ENCODE measurements at regions not wholly inside any gene's neighbourhood (a gene's known extent, or its start where the extent isn't known, plus 50 kb on each side); places are given as distances from the start of the nearest gene placed in this dataset.

DNA sequence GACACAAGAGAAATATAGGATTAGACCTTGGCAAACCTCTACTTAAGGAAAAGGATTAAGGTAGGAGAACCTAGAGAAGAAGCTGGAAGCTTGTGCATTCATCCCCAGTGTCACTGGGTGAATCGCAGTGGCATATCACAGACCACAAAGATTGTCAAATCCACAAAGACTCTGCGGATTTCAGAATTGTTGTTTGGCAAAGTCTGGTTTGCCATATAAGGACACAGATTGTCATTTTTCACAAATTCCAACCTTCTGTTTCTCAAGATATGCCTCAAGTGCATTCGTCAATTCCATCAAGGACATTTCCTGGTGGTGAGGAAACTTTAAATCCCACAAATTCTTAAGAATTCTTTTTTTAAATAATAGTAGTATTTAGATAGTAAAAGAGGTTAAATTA lies 395.1 kb upstream of the PAPPA start:
- TF ChIP-seq CTCF (IDR thresholded peaks at IDR 0.05; ENCODE audit: insufficient read depth, low read length, poor library complexity, severe bottlenecking) = no peak
- Histone ChIP-seq H3K27me3 (replicated peaks; ENCODE audit: control insufficient read depth, insufficient read depth, low read length) (no peaks in the 10 kb centered on the region), H3K4me3 (replicated peaks; ENCODE audit: low read depth, low read length) (no peak overlapping the region), H3K36me3 (ENCODE audit: control insufficient read depth, insufficient read depth, low read length) (no peaks in the 10 kb centered on the region)
- DNase-seq (ENCODE audit: extremely low read depth, insufficient read length) = no peak

GRCh38 chr9:115759426-115759825 lies 394.2 kb upstream of the PAPPA start:
- H3K27me3 ChIP-seq (replicated peaks; ENCODE audit: control insufficient read depth, insufficient read depth, low read length) = no peaks in the 10 kb centered on the region
- no peak for TF ChIP-seq CTCF (IDR thresholded peaks at IDR 0.05; ENCODE audit: insufficient read depth, low read length, poor library complexity, severe bottlenecking)
- no peak for DNase-seq (ENCODE audit: extremely low read depth, insufficient read length)
- H3K4me3 ChIP-seq (replicated peaks; ENCODE audit: low read depth, low read length) = no peak overlapping the region
- H3K36me3 ChIP-seq (ENCODE audit: control insufficient read depth, insufficient read depth, low read length) = no peaks in the 10 kb centered on the region

GRCh38 chr9:115764645-115765044 lies 388.9 kb upstream of the PAPPA start:
- no peaks in the 10 kb centered on the region for H3K36me3 ChIP-seq (ENCODE audit: control insufficient read depth, insufficient read depth, low read length)
- no peak for DNase-seq (ENCODE audit: extremely low read depth, insufficient read length)
- no peak for TF ChIP-seq CTCF (IDR thresholded peaks at IDR 0.05; ENCODE audit: insufficient read depth, low read length, poor library complexity, severe bottlenecking)
- H3K4me3 ChIP-seq (replicated peaks; ENCODE audit: low read depth, low read length) = no peak overlapping the region
- H3K27me3 ChIP-seq (replicated peaks; ENCODE audit: control insufficient read depth, insufficient read depth, low read length) = no peaks in the 10 kb centered on the region

DNA sequence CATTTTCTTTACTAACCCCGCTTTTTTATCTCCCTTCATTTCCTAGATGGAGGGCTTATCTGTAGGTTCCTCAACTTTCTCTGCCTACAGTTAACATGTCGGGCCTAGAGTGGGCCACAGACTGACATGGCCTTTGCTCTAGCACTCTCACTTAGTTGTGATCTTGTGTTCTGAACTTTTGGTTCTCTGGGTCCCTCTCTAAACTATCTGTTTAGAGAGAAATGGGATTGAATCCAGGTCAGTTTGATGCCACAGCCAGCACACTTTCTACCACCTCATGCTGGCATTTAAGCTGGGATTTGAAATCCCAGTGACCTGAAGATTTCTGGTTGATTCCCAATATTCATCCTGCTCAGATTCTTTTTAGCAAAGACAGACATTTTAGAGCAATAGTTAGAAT lies 388.5 kb upstream of the PAPPA start:
- Histone ChIP-seq H3K36me3 (ENCODE audit: control insufficient read depth, insufficient read depth, low read length) (no peaks in the 10 kb centered on the region), H3K27me3 (replicated peaks; ENCODE audit: control insufficient read depth, insufficient read depth, low read length) (no peaks in the 10 kb centered on the region), H3K4me3 (replicated peaks; ENCODE audit: low read depth, low read length) (no peak overlapping the region)
- no peak for DNase-seq (ENCODE audit: extremely low read depth, insufficient read length)
- no peak for TF ChIP-seq CTCF (IDR thresholded peaks at IDR 0.05; ENCODE audit: insufficient read depth, low read length, poor library complexity, severe bottlenecking)

DNA sequence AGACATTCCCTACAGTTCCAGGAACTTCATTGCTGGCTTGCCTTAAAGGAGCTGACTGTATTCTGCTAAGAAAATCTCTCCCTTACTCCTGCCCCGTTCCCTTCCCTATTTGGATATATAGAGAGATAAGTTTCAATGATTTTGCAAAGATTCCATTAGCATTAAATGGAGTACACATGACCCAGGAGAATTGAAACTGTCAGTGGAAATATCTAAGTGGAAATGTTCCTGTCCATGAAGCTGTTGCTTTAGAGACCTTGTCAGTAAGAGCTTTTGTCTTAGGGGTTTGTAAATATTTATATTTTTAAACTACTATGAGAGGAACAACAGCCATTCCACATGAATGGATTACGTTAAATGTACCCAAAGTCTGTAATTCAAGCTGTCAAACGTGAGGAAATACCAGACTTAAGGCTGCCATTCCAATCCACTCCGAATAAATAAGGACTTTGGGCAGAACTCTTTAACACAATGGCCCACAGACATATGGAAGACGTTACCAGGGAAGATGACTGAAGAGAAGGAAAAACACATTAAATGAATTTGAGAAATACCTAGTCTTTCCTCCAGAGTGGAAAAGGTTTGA lies 387.1 kb upstream of the PAPPA start:
- H3K27me3 ChIP-seq (replicated peaks; ENCODE audit: control insufficient read depth, insufficient read depth, low read length) = no peaks in the 10 kb centered on the region
- no peaks in the 10 kb centered on the region for H3K36me3 ChIP-seq (ENCODE audit: control insufficient read depth, insufficient read depth, low read length)
- TF ChIP-seq CTCF (IDR thresholded peaks at IDR 0.05; ENCODE audit: insufficient read depth, low read length, poor library complexity, severe bottlenecking) = no peak
- DNase-seq (ENCODE audit: extremely low read depth, insufficient read length) = no peak
- H3K4me3 ChIP-seq (replicated peaks; ENCODE audit: low read depth, low read length) = no peak overlapping the region

DNA sequence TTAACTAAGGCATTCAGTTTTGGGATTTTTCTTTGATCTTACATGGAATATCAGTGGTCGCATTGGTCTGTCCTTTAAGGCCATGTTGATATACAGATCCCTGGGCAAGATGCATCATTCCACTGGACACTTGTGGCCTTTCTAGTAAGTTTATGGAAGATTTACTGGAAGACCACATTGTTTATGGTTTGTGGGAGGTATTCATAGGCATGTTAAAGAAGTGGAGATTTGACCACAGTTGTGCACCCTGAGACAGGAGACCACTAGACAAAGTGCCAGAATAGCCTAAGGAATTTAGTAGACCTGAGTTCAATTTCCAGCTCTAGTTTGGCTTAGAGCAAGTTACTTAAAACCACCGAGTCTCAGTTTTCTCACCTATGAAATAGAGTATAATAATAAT lies 383.1 kb upstream of the PAPPA start:
- Histone ChIP-seq H3K4me3 (replicated peaks; ENCODE audit: low read depth, low read length) (no peak overlapping the region), H3K36me3 (ENCODE audit: control insufficient read depth, insufficient read depth, low read length) (no peaks in the 10 kb centered on the region), H3K27me3 (replicated peaks; ENCODE audit: control insufficient read depth, insufficient read depth, low read length) (no peaks in the 10 kb centered on the region)
- no peak for DNase-seq (ENCODE audit: extremely low read depth, insufficient read length)
- no peak for TF ChIP-seq CTCF (IDR thresholded peaks at IDR 0.05; ENCODE audit: insufficient read depth, low read length, poor library complexity, severe bottlenecking)

Data from GM06990 (cell line).